ENCODE measurements at regions not wholly inside any gene's neighbourhood (a gene's known extent, or its start where the extent isn't known, plus 50 kb on each side); places are given as distances from the start of the nearest gene placed in this dataset.

- Mint-ChIP-seq H3K27me3 (no peaks in the 10 kb centered on the region), H3K9me3 (no peaks in the 10 kb centered on the region), H3K4me1 (peaks cover 52% of the 10 kb centered on the region), H3K36me3 (no peaks in the 10 kb centered on the region), H3K4me3 (no peak overlapping the region), H3K27ac (no peak overlapping the region)
Measured at GRCh38 chr6:105645156-105645555, 242.3 kb upstream of the PREP start.

GRCh38 chr6:105644691-105645090, 241.8 kb upstream of the PREP start:
- Mint-ChIP-seq H3K4me1 (peaks cover 48% of the 10 kb centered on the region), H3K4me3 (no peak overlapping the region), H3K27me3 (no peaks in the 10 kb centered on the region), H3K36me3 (no peaks in the 10 kb centered on the region), H3K27ac (peak overlapping the region; percentile 42), H3K9me3 (no peaks in the 10 kb centered on the region)

- Mint-ChIP-seq H3K4me3 (no peak overlapping the region), H3K9me3 (no peaks in the 10 kb centered on the region), H3K27me3 (no peaks in the 10 kb centered on the region), H3K36me3 (no peaks in the 10 kb centered on the region), H3K27ac (no peak overlapping the region), H3K4me1 (peaks cover 42% of the 10 kb centered on the region)
Measured at GRCh38 chr6:105644073-105644489, 241.2 kb upstream of the PREP start.

GRCh38 chr6:105642708-105643107, 239.8 kb upstream of the PREP start:
- Mint-ChIP-seq H3K4me1 (peaks cover 28% of the 10 kb centered on the region), H3K27ac (no peak overlapping the region), H3K9me3 (no peaks in the 10 kb centered on the region), H3K36me3 (no peaks in the 10 kb centered on the region), H3K4me3 (no peak overlapping the region), H3K27me3 (no peaks in the 10 kb centered on the region)

- Mint-ChIP-seq H3K27ac (no peak overlapping the region), H3K36me3 (no peaks in the 10 kb centered on the region), H3K4me3 (no peak overlapping the region), H3K27me3 (no peaks in the 10 kb centered on the region), H3K4me1 (peaks cover 20% of the 10 kb centered on the region), H3K9me3 (no peaks in the 10 kb centered on the region)
Measured at GRCh38 chr6:105641504-105641903, 238.6 kb upstream of the PREP start.

- Mint-ChIP-seq H3K27ac (no peak overlapping the region), H3K9me3 (no peaks in the 10 kb centered on the region), H3K4me1 (peaks cover 4% of the 10 kb centered on the region), H3K27me3 (no peaks in the 10 kb centered on the region), H3K36me3 (no peaks in the 10 kb centered on the region), H3K4me3 (no peak overlapping the region)
Measured at GRCh38 chr6:105639124-105639523, 236.2 kb upstream of the PREP start.

GRCh38 chr6:105633814-105634213, 230.9 kb upstream of the PREP start:
- Mint-ChIP-seq H3K9me3 (no peaks in the 10 kb centered on the region), H3K27me3 (no peaks in the 10 kb centered on the region), H3K36me3 (peaks cover 2% of the 10 kb centered on the region), H3K4me1 (no peaks in the 10 kb centered on the region), H3K27ac (no peak overlapping the region), H3K4me3 (no peak overlapping the region)

GRCh38 chr6:105628156-105628860, 225.4 kb upstream of the PREP start:
- H3K36me3 Mint-ChIP-seq, result peaks cover 2% of the 10 kb centered on the region
- no peaks in the 10 kb centered on the region for H3K4me1 Mint-ChIP-seq
- H3K4me3 Mint-ChIP-seq, result no peak overlapping the region
- no peaks in the 10 kb centered on the region for H3K27me3 Mint-ChIP-seq
- no peaks in the 10 kb centered on the region for H3K9me3 Mint-ChIP-seq
- no peak overlapping the region for H3K27ac Mint-ChIP-seq

- Mint-ChIP-seq H3K9me3 (no peaks in the 10 kb centered on the region), H3K4me1 (no peaks in the 10 kb centered on the region), H3K4me3 (no peak overlapping the region)
Measured at GRCh38 chr6:105626295-105627158, 223.6 kb upstream of the PREP start.

GRCh38 chr6:105624021-105624420, 221.1 kb upstream of the PREP start:
- Mint-ChIP-seq H3K27me3 (peaks cover 1% of the 10 kb centered on the region), H3K9me3 (no peaks in the 10 kb centered on the region), H3K4me1 (no peaks in the 10 kb centered on the region), H3K36me3 (no peaks in the 10 kb centered on the region), H3K4me3 (no peak overlapping the region), H3K27ac (no peak overlapping the region)

More at GRCh38 chr6:105626295-105627158, 223.6 kb upstream of the PREP start:
- Mint-ChIP-seq H3K27ac (no peak overlapping the region), H3K36me3 (peaks cover 2% of the 10 kb centered on the region), H3K27me3 (no peaks in the 10 kb centered on the region)

GRCh38 chr6:105622226-105622625, 219.3 kb upstream of the PREP start:
- Mint-ChIP-seq H3K27me3 (peaks cover 1% of the 10 kb centered on the region), H3K4me1 (no peaks in the 10 kb centered on the region), H3K9me3 (no peaks in the 10 kb centered on the region), H3K4me3 (no peak overlapping the region), H3K36me3 (no peaks in the 10 kb centered on the region), H3K27ac (no peak overlapping the region)

- no peak overlapping the region for H3K4me3 Mint-ChIP-seq
- no peaks in the 10 kb centered on the region for H3K9me3 Mint-ChIP-seq
- H3K27ac Mint-ChIP-seq, result no peak overlapping the region
- no peaks in the 10 kb centered on the region for H3K36me3 Mint-ChIP-seq
- no peaks in the 10 kb centered on the region for H3K4me1 Mint-ChIP-seq
- peaks cover 1% of the 10 kb centered on the region for H3K27me3 Mint-ChIP-seq
Measured at GRCh38 chr6:105621564-105622175, 218.8 kb upstream of the PREP start.

- no peak overlapping the region for H3K4me3 Mint-ChIP-seq
- no peaks in the 10 kb centered on the region for H3K9me3 Mint-ChIP-seq
- H3K4me1 Mint-ChIP-seq, result no peaks in the 10 kb centered on the region
- no peaks in the 10 kb centered on the region for H3K36me3 Mint-ChIP-seq
- no peak overlapping the region for H3K27ac Mint-ChIP-seq
- peaks cover 1% of the 10 kb centered on the region for H3K27me3 Mint-ChIP-seq
Measured at GRCh38 chr6:105620878-105621277, 218.0 kb upstream of the PREP start.

GRCh38 chr6:105619971-105620741, 217.3 kb upstream of the PREP start:
- Mint-ChIP-seq H3K36me3 (no peaks in the 10 kb centered on the region), H3K27me3 (peaks cover 1% of the 10 kb centered on the region), H3K27ac (no peak overlapping the region), H3K9me3 (no peaks in the 10 kb centered on the region), H3K4me3 (no peak overlapping the region), H3K4me1 (no peaks in the 10 kb centered on the region)

- Mint-ChIP-seq H3K9me3 (peaks cover 5% of the 10 kb centered on the region), H3K27ac (no peak overlapping the region), H3K27me3 (peaks cover 4% of the 10 kb centered on the region), H3K36me3 (no peaks in the 10 kb centered on the region), H3K4me3 (no peak overlapping the region), H3K4me1 (no peaks in the 10 kb centered on the region)
Measured at GRCh38 chr6:105618247-105618646, 215.4 kb upstream of the PREP start.

All from activated naive CD4-positive, alpha-beta T cell treated with anti-CD3 and anti-CD28 coated beads, Interleukin-2, amount 50 U/mL, for 24 hours (primary cell).